OCI-LY1 (cell line): ENCODE measurements at regions not wholly inside any gene's neighbourhood (a gene's known extent, or its start where the extent isn't known, plus 50 kb on each side); places are given as distances from the start of the nearest gene placed in this dataset.

Experiments
- EZH2 ChIP-seq: fragments of 200-600 bp; sonication (generic), shearing (Covaris generic); IDR thresholded peaks from 2 replicates; pipeline ENCODE4 v1.8.0; 2017; ENCODE audit warnings: borderline replicate concordance, mixed run types, mild to moderate bottlenecking, antibody characterized with exemption, low read length, moderate library complexity, mixed read lengths
- TF ChIP-seq, protein P1 (sequence below): fragments of 200-600 bp; sonication (generic), shearing (Covaris generic); IDR thresholded peaks from 2 replicates; pipeline ENCODE4 v1.5.1; 2017; ENCODE audit warnings: mild to moderate bottlenecking, antibody characterized with exemption, low read length, moderate library complexity, mixed read lengths

DNA sequence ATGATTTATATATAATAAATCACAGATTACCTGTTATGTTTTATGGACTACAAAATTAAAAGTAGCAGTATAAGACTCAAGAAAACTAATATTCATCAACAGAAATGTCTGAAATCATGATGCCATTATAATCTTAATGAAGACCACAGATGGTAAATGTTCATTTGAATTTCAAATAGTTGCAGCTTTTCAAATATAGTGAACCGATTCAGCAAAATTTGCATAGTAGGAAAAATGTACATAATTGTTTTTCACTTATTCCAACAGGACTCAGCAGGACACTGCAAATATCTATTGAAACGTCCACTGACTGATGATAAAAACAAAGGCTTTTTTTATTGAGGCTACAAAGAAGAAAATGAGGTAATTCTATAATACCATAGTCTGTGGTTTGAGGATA lies 51.2 kb upstream of the LSM8 start:
- TF ChIP-seq, protein P1, sequence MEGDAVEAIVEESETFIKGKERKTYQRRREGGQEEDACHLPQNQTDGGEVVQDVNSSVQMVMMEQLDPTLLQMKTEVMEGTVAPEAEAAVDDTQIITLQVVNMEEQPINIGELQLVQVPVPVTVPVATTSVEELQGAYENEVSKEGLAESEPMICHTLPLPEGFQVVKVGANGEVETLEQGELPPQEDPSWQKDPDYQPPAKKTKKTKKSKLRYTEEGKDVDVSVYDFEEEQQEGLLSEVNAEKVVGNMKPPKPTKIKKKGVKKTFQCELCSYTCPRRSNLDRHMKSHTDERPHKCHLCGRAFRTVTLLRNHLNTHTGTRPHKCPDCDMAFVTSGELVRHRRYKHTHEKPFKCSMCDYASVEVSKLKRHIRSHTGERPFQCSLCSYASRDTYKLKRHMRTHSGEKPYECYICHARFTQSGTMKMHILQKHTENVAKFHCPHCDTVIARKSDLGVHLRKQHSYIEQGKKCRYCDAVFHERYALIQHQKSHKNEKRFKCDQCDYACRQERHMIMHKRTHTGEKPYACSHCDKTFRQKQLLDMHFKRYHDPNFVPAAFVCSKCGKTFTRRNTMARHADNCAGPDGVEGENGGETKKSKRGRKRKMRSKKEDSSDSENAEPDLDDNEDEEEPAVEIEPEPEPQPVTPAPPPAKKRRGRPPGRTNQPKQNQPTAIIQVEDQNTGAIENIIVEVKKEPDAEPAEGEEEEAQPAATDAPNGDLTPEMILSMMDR = no peak
- TF ChIP-seq EZH2 = no peak
